Renal cortical epithelial cell (primary cell): ENCODE measurements at regions not wholly inside any gene's neighbourhood (a gene's known extent, or its start where the extent isn't known, plus 50 kb on each side); places are given as distances from the start of the nearest gene placed in this dataset.
"Not testable (repeated sequence)": the region's sequence is repeated elsewhere in the genome, so short reads cannot be mapped to it uniquely, and the experiment has no call there.

ENCODE experiments used
- DNase-seq: peaks from one replicate; pipeline ENCODE4 v3.0.0-alpha.2; 2011; ENCODE audit warnings: low read depth

GRCh38 chr18:67007999-67008398, 404.1 kb upstream of the CDH19 start:
- no peak for DNase-seq

- DNase-seq = no peak
Observed at GRCh38 chr18:67007085-67007484, 403.2 kb upstream of the CDH19 start.

GRCh38 chr18:67001052-67001451, 397.2 kb upstream of the CDH19 start:
- DNase-seq = peak; percentile 27

GRCh38 chr18:66999003-66999402, 395.1 kb upstream of the CDH19 start:
- peak; percentile 79 for DNase-seq

GRCh38 chr18:66995270-66995669, 391.4 kb upstream of the CDH19 start:
- peak; percentile 91 for DNase-seq

GRCh38 chr18:66994790-66995189, 390.9 kb upstream of the CDH19 start:
- DNase-seq = peak; percentile 4

- DNase-seq = peak; percentile 94
Observed at GRCh38 chr18:66993492-66993891, 389.6 kb upstream of the CDH19 start.

- DNase-seq = no peak
Observed at GRCh38 chr18:66990909-66991308, 387.0 kb upstream of the CDH19 start.

- no peak for DNase-seq
Observed at GRCh38 chr18:66979009-66979408, 375.1 kb upstream of the CDH19 start.

- no peak for DNase-seq
Observed at GRCh38 chr18:66972681-66973080, 368.8 kb upstream of the CDH19 start.

GRCh38 chr18:66971960-66972359, 368.1 kb upstream of the CDH19 start:
- no peak for DNase-seq

GRCh38 chr18:66966171-66966570, 362.3 kb upstream of the CDH19 start:
- no peak for DNase-seq

- DNase-seq = no peak
Observed at GRCh38 chr18:66958309-66958708, 354.4 kb upstream of the CDH19 start.

GRCh38 chr18:66951750-66952149, 347.9 kb upstream of the CDH19 start:
- no peak for DNase-seq

GRCh38 chr18:66949419-66949818, 345.5 kb upstream of the CDH19 start:
- no peak for DNase-seq

- DNase-seq = no peak
Observed at GRCh38 chr18:66937546-66937945, 333.7 kb upstream of the CDH19 start.

GRCh38 chr18:66931010-66931409, 327.1 kb upstream of the CDH19 start:
- no peak for DNase-seq

GRCh38 chr18:66916834-66917233, 312.9 kb upstream of the CDH19 start:
- peak; percentile 0 for DNase-seq

GRCh38 chr18:66900837-66901236, 296.9 kb upstream of the CDH19 start:
- DNase-seq = no peak

GRCh38 chr18:66895631-66896030, 291.7 kb upstream of the CDH19 start:
- no peak for DNase-seq

GRCh38 chr18:66894851-66895250, 291.0 kb upstream of the CDH19 start:
- DNase-seq = no peak

GRCh38 chr18:66892388-66892787, 288.5 kb upstream of the CDH19 start:
- not testable (repeated sequence) for DNase-seq

GRCh38 chr18:66874812-66875474, 271.1 kb upstream of the CDH19 start:
- DNase-seq = no peak

GRCh38 chr18:66874375-66874774, 270.5 kb upstream of the CDH19 start:
- DNase-seq = no peak
